ENCODE measurements at regions not wholly inside any gene's neighbourhood (a gene's known extent, or its start where the extent isn't known, plus 50 kb on each side); places are given as distances from the start of the nearest gene placed in this dataset.
A peak's percentile ranks its signal among the peaks of the same experiment; 100 is the strongest.

- DNase-seq (ENCODE audit: low read depth in 2 of 2): no peak
Observed at GRCh38 chr13:44120849-44121755, 241.4 kb downstream of the LACC1 start.

- no peak for DNase-seq (ENCODE audit: low read depth in 2 of 2)
Observed at GRCh38 chr13:44124352-44124751, 244.6 kb downstream of the LACC1 start.

GRCh38 chr13:44125943-44126469, 246.3 kb downstream of the LACC1 start:
- DNase-seq (ENCODE audit: low read depth in 2 of 2): no peak

GRCh38 chr13:44128552-44129001, 245.0 kb upstream of the SERP2 start:
- DNase-seq (ENCODE audit: low read depth in 2 of 2): no peak

GRCh38 chr13:44129418-44129817, 244.2 kb upstream of the SERP2 start:
- DNase-seq (ENCODE audit: low read depth in 2 of 2): no peak

GRCh38 chr13:44131069-44131614, 242.5 kb upstream of the SERP2 start:
- DNase-seq (ENCODE audit: low read depth in 2 of 2): no peak

GRCh38 chr13:44132710-44133109, 240.9 kb upstream of the SERP2 start:
- DNase-seq (ENCODE audit: low read depth in 2 of 2): no peak

GRCh38 chr13:44133626-44134025, 240.0 kb upstream of the SERP2 start:
- DNase-seq (ENCODE audit: low read depth in 2 of 2): no peak

- DNase-seq (ENCODE audit: low read depth in 2 of 2): no peak
Observed at GRCh38 chr13:44135566-44135965, 238.1 kb upstream of the SERP2 start.

GRCh38 chr13:44136696-44137268, 236.8 kb upstream of the SERP2 start:
- no peak for DNase-seq (ENCODE audit: low read depth in 2 of 2)

GRCh38 chr13:44137466-44137865, 236.2 kb upstream of the SERP2 start:
- DNase-seq (ENCODE audit: low read depth in 2 of 2): no peak

- DNase-seq (ENCODE audit: low read depth in 2 of 2): no peak
Observed at GRCh38 chr13:44140146-44140545, 233.5 kb upstream of the SERP2 start.

- no peak for DNase-seq (ENCODE audit: low read depth in 2 of 2)
Observed at GRCh38 chr13:44140888-44141724, 232.5 kb upstream of the SERP2 start.

- peak; percentile 93 to 94 for DNase-seq (ENCODE audit: low read depth in 2 of 2)
Observed at GRCh38 chr13:44141725-44142539, 231.7 kb upstream of the SERP2 start.

GRCh38 chr13:44142540-44142867, 231.1 kb upstream of the SERP2 start:
- no peak for DNase-seq (ENCODE audit: low read depth in 2 of 2)

GRCh38 chr13:44142941-44143665, 230.5 kb upstream of the SERP2 start:
- no peak for DNase-seq (ENCODE audit: low read depth in 2 of 2)

GRCh38 chr13:44146138-44146537, 227.5 kb upstream of the SERP2 start:
- no peak for DNase-seq (ENCODE audit: low read depth in 2 of 2)

- DNase-seq (ENCODE audit: low read depth in 2 of 2): no peak
Observed at GRCh38 chr13:44147233-44147632, 226.4 kb upstream of the SERP2 start.

GRCh38 chr13:44147648-44148047, 226.0 kb upstream of the SERP2 start:
- DNase-seq (ENCODE audit: low read depth in 2 of 2): no peak

- DNase-seq (ENCODE audit: low read depth in 2 of 2): no peak
Observed at GRCh38 chr13:44148159-44148914, 225.3 kb upstream of the SERP2 start.
